ENCODE measurements at regions not wholly inside any gene's neighbourhood (a gene's known extent, or its start where the extent isn't known, plus 50 kb on each side); places are given as distances from the start of the nearest gene placed in this dataset.

GRCh38 chr12:65517656-65518210 is 239.2 kb downstream of the MSRB3 start:
- DNase-seq (ENCODE audit: low read depth in 2 of 2): no peak

- DNase-seq (ENCODE audit: low read depth in 2 of 2): no peak
Observed at GRCh38 chr12:65518771-65519170, 240.3 kb downstream of the MSRB3 start.

- no peak for DNase-seq (ENCODE audit: low read depth in 2 of 2)
Observed at GRCh38 chr12:65520658-65521057, 242.2 kb downstream of the MSRB3 start.

DNA sequence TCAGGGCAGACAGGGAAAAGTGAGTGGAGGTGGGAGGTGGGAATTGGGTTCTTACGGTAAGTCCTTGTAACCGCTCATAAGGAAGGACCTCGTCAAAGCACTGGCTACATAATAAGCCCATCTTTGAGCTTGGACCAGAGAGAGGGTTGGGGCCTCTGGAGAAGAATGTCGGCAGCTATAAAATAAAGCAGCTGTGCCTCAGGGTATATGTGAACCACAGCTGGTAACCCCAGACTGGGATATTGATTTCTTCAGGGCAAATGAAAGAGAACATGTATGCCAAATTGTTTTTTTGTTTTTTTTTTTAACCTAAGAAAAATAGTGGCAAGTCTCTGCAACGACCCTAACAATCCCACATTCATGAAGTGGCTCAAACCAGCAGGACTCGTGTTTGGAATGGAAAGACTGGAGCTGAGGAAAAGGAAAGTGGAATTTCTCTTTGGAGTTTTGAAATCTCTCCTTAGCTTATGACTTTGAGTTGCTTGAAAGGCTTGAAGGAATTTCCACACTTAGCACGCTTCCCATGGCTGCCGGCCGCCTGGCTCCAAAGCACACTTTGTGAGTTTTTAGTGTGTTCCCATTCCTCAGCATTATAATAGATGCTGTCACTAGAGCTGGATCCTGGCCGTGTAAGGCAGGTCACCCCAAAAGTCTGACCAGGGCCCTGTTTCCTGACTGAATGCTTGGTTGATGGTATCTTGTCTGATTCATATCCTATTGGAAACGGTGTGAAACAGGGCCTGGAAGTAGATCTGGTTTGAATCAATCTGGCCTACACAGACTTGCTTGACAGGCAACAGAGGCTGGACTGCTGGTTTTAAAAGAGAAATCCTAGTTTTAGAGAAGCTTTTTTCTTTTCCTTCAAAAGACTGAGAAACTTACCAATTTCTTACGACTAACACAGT is 244.7 kb downstream of the MSRB3 start:
- DNase-seq (ENCODE audit: low read depth in 2 of 2): peak in 1 of 2 donors; percentile 65

- DNase-seq (ENCODE audit: low read depth in 2 of 2): peak in 1 of 2 donors; percentile 45
Observed at GRCh38 chr12:65524666-65525065, 246.2 kb downstream of the MSRB3 start.

DNA sequence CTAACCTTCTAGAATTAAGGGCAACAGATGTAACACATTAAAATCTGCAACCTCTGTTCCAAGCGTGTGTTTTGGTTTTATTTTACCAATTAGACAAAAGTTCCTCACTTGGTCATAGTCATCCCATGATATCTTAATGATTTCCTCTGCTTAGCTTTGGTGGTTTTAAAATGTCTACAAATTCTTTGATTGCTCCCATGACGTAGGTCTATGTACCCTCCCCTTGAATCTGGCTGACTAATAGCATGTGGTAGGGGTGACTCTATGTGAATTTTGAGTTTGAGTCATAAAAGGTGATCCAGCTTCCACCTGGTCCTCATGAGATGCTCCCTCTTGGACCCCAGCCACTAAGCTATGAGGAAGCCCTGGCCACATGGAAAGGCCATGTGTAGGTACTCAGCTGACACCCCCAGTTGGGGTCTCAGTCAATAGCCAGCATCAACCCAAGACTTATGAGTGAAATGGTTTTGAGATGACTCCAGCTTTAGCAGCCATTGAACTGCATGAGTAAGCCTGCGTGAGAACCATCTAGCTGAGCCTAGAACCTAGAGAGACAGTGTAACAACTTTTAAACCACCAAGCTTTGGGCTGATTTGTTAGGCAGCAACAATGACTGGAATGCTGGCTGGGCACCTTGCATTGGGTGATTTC is 247.1 kb downstream of the MSRB3 start:
- no peak for DNase-seq (ENCODE audit: low read depth in 2 of 2)

- DNase-seq (ENCODE audit: low read depth in 2 of 2): no peak
Observed at GRCh38 chr12:65526311-65526710, 247.8 kb downstream of the MSRB3 start.

DNA sequence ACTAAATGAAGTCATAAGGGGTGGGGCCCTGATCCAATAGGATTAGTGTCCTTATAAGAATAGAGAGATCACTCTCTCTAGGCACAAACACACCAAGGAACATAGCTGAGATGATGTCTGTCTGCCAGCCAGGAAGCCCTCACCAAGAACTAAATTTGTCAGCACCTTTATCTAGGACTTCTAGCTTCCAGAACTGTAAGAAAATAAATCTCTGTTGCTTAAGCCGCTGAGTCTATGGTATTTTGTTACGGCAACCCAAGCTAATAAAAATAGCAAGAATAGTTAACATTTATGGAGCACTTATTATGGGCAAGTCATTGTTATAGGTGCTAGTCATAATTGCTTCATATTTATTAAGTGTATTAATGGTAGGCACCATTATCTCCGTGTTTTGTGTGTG is 249.6 kb downstream of the MSRB3 start:
- no peak for DNase-seq (ENCODE audit: low read depth in 2 of 2)

DNA sequence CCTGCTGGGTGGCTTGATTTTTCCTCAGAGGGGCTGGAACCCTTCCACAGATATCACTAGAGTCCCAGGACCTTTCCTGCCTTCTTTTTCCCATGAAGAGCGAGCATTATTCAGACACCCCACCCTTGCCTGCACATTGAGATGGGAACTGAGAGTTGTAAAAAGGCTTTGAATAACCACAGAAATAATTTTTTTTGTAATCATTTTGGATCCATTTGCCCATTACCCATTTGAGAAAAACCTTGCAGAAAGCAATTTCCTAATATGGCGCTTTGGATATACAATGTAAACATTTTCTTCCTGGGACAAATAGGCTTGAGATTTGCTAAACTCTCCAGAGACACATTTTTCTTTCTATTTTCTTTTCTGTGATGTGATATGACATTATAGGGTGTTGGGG is 250.6 kb downstream of the MSRB3 start:
- no peak for DNase-seq (ENCODE audit: low read depth in 2 of 2)

GRCh38 chr12:65529771-65530435 is 251.4 kb downstream of the MSRB3 start:
- no peak for DNase-seq (ENCODE audit: low read depth in 2 of 2)

GRCh38 chr12:65532162-65532561 is 253.7 kb downstream of the MSRB3 start:
- DNase-seq (ENCODE audit: low read depth in 2 of 2): no peak

DNA sequence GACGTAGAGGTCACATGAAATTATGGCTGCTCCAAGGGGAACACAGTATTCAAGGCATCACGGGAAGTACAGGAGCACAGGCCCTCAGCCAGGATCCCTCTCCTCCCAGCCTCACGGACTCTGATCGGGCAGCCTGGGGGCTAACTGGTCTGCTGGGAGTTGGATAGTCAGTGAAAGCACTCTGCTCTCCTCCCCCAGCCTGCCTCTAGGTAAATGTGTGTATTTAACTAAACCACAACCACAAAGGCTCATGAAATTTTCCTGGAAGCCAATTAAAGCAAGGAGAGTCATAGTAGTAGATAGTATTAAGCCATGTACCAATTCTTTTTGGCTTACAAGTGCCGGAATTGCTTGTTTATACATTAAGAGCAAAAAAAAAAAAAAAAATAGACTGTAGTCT is 254.3 kb downstream of the MSRB3 start:
- no peak for DNase-seq (ENCODE audit: low read depth in 2 of 2)

DNA sequence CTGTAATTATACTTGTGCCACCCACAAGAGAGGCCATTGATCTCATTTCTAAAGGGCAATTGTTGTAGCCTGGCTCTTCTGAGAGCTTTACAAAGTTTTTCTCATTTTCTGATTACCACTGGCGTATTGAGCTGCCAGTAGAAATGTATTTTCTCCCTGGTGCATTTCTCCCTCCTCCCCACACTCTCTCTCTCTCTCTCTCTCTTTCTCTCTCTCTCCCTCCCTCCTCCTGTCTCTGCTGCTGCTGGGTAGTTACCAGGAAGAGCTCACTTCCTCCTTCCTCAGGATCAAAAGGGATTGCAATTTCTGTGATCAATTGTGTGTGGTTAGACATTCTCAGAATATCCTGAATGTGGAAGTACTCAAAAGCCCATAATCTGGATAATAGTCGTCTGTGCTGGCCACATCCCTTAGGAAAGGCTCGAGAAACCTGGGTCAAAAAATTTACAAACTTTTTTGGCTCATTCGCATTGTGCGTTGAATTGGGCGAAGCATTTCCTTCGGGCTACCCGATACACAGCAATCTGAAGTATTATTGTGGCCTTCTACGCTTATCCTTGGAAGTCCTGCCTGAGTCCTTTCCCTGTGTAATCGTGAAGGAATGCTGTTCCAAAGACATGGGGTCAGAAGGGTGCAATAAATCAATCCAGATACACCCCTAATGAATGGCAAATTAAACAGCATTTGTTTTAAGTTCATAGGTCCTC is 254.8 kb downstream of the MSRB3 start:
- DNase-seq (ENCODE audit: low read depth in 2 of 2): peak in 1 of 2 donors; percentile 46

DNA sequence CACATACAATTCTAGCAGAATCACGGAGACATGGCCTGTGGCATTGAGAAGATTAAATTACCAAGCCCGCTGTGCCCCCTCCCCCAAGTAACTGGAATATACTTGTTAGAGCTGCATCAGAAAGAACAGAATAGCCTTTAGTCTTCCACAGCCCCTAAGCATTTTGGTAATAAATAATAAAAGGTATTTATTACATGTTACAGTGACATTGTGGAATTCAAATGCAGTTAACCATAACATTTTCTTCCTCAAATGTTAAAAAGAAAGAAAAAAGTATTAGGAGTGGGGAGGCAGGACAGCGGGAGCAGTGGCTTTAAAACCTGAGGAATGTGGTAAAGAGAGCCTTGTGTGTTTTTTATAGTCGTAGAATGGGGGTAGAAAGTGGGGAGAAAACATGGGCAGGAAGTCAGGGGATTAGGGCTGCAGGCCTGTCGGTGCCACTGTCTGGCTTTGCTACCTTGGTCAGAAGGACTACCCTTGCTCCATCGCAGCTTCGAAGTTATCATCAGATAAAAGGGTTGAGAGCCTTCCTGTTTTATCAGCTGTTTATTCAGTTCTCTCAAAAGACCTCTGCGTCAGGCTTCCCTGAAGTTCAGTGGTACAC is 255.9 kb downstream of the MSRB3 start:
- peak in 1 of 2 donors; percentile 55 for DNase-seq (ENCODE audit: low read depth in 2 of 2)

- no peak for DNase-seq (ENCODE audit: low read depth in 2 of 2)
Observed at GRCh38 chr12:65535946-65536345, 257.5 kb downstream of the MSRB3 start.

- DNase-seq (ENCODE audit: low read depth in 2 of 2): peak in 1 of 2 donors; percentile 15
Observed at GRCh38 chr12:65536351-65536750, 257.9 kb downstream of the MSRB3 start.

DNA sequence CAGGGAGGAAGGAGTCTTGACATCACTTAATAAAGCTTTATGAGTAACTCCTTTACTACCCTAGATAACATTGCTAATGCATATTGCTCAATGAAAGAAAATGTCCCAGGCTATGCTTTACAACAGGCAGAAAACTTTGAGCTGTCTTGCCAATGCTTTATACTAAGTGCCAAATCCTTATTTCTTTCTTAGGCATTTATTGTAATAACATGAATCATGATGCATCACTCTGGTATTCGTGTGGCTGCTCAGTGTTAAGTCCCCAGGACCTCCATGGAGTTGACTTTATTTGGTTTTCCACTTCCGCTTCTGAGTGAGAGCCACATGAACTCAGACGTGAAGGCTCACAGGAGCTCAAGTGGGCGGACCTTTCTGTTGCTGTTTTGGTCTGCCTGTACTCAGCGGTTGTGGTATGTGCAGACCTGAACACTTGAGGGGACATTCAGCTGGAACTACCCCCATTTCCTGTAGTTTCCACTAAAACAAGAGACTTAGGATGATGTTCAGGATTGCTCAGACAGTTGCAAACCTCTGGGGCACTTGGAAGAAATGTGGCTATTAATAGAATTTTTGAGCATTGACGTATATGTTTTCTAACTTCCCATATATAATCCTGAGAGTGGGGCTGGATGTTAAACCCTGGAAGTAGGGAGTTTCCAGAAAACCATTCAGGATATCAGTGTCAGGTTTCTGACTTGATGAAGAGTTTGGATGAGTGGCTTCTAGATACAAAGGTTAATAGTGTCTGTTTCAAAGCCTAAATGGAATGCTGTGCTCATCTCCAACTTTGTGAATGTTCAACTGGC is 258.6 kb downstream of the MSRB3 start:
- peak in 1 of 2 donors; percentile 94 for DNase-seq (ENCODE audit: low read depth in 2 of 2)

DNA sequence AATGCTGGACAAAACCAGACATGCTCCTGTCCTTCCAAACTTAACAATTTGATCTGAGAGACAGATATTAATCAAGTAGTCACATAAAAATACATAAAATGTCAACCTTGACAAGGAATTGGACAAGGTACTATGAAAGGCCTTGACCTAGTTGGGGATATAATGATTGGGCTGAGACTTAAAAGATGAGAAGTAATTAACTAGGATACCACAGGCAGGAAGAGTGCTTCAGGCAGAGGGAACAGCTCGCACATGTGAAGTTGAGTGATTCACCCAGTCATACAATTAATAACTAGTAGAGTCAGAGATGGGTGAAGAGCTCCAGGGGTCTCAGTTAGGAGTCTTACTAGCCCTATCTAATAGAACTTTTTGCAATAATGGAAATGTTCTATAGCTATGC is 259.5 kb downstream of the MSRB3 start:
- no peak for DNase-seq (ENCODE audit: low read depth in 2 of 2)

DNA sequence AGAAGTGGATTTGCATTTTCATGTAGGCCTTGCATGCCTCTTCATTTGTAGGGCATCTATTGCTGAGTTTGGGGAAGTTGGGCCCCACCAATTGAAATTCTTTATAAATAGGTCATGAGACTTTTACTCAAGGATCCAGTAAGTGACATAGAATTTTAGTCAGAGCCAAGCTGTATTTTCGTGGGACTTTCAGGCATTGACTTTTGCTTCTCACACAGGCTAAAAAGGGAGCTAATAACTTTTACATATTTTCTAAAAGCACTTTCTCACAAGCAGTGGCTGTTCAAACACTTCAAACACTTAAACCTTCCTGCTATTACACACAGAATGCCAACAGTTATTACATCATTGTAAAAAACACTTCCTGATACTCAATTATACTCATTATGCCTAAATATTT is 260.5 kb downstream of the MSRB3 start:
- DNase-seq (ENCODE audit: low read depth in 2 of 2): no peak

DNA sequence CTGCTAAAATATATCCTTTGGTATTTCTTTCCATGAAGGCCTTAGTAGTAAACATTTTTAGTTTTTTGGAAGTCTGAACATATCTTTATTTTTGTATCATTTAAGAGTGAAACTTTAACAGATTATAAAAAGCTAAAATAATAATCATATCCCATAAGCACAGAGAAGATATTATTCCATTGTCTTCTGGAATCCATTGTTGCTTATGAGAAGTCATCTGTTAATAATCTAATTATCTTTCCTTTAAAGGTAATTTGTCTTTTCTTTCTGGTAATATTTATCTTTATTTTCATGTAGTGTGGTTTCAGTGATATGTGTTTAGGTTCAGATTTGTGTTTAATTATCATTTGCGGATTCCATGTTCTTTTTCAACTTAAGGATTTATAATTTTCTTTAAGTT is 261.7 kb downstream of the MSRB3 start:
- DNase-seq (ENCODE audit: low read depth in 2 of 2): no peak
